Panc1 (cell line): ENCODE measurements at regions not wholly inside any gene's neighbourhood (a gene's known extent, or its start where the extent isn't known, plus 50 kb on each side); places are given as distances from the start of the nearest gene placed in this dataset.

Experiments
- ATAC-seq: fragments of 200-7000 bp; cut with Tn5 transposase; 2 replicates; pipeline ENCODE4 v1.9.1; 2020; ENCODE audit warnings: mild to moderate bottlenecking, moderate library complexity
- BruUV-seq: library from RNA; stranded (reverse); fragments of 400-500 nt; replicated peaks from 2 replicates; lab custom pipeline; 2021; lab: Mats Ljungman, UMichigan
- CTCF ChIA-PET: fragments of 300-600 bp; sonication (Branson Sonifier 250); formaldehyde crosslinking; loops from one replicate; lab custom pipeline; 2022; ENCODE audit warnings: antibody characterized with exemption; lab: Charles Lee
- POLR2A ChIA-PET: fragments of 300-600 bp; sonication (Branson Sonifier 250); formaldehyde crosslinking; loops from one replicate; lab custom pipeline; 2022; ENCODE audit warnings: antibody characterized with exemption; lab: Charles Lee
- DNase-seq: peaks from one replicate; pipeline ENCODE4 v3.0.0-alpha.2; 2010; ENCODE audit warnings: low read depth, low spot score
- H3K27ac ChIP-seq: 2 replicates; pipeline ENCODE4 v1.5.1; 2011; ENCODE audit warnings: mild to moderate bottlenecking, low read length, inconsistent platforms
- H3K27me3 ChIP-seq: fragments of 200-500 bp; sonication (Bioruptor generic); 2 replicates; pipeline ENCODE4 v1.6.0; 2014; ENCODE audit warnings: low read length, inconsistent platforms; ENCODE audit not compliant: control insufficient read depth, insufficient read depth
- H3K36me3 ChIP-seq: fragments of 200-500 bp; sonication (Bioruptor generic); 2 replicates; pipeline ENCODE4 v1.5.1; 2014; ENCODE audit warnings: inconsistent platforms, mild to moderate bottlenecking, low read length, moderate library complexity; ENCODE audit not compliant: control insufficient read depth, insufficient read depth
- H3K4me1 ChIP-seq: 2 replicates; pipeline ENCODE4 v1.5.1; 2011; ENCODE audit warnings: inconsistent platforms, mild to moderate bottlenecking, low read length, moderate library complexity; ENCODE audit not compliant: control insufficient read depth, insufficient read depth
- H3K4me3 ChIP-seq, 2 experiments: 2 replicates each; pipeline ENCODE4 v1.5.1; 2011 to 2012; ENCODE audit warnings: low read depth in 2 of 2, low read length in 2 of 2, mild to moderate bottlenecking in 2 of 2, inconsistent platforms in 1 of 2, moderate library complexity in 1 of 2
- H3K9me3 ChIP-seq: fragments of 200-500 bp; sonication (Bioruptor generic); 2 replicates; pipeline ENCODE4 v1.5.1; 2014; ENCODE audit warnings: low read depth, mild to moderate bottlenecking, inconsistent platforms, low read length, moderate library complexity; ENCODE audit not compliant: control insufficient read depth, insufficient read depth
- POLR2AphosphoS5 ChIP-seq: IDR thresholded peaks from 2 replicates; pipeline ENCODE4 v1.6.1; 2012; ENCODE audit warnings: mild to moderate bottlenecking, low read depth, low read length, moderate library complexity
- SIN3A ChIP-seq: IDR thresholded peaks from 2 replicates; pipeline ENCODE4 v1.6.1; 2012; ENCODE audit warnings: low read depth, mild to moderate bottlenecking, low read length, moderate library complexity, borderline replicate concordance; ENCODE audit not compliant: insufficient read depth
- TCF7L2 ChIP-seq: IDR thresholded peaks from 2 replicates; pipeline ENCODE4 v1.6.1; 2011; ENCODE audit warnings: mild to moderate bottlenecking, low read depth, low read length, inconsistent platforms
- in situ Hi-C: cut with HindIII; loops from 2 replicates; pipeline ENCODE4 v1.10.0; 2016; ENCODE audit warnings: low sequenced_read_pairs, low pct_unique_long_range_greater_than_20kb
- intact Hi-C: fragments of 100-400 bp; cut with micrococcal nuclease; formaldehyde crosslinking; loops from one replicate; pipeline ENCODE4 v1.10.0; 2022; ENCODE audit not compliant: unreplicated experiment
- TF ChIP-seq, protein P1 (sequence below): fragments of 450-650 bp; IDR thresholded peaks from 2 replicates; pipeline ENCODE4 v1.5.1; 2017; ENCODE audit warnings: mild to moderate bottlenecking
- TF ChIP-seq, protein P2 (sequence below), 2 experiments: IDR thresholded peaks; 2 replicates each; pipeline ENCODE4 v1.6.1; 2011 to 2012; ENCODE audit warnings: low read depth in 2 of 2, control low read depth in 1 of 2, low read length in 1 of 2, mild to moderate bottlenecking in 1 of 2, moderate library complexity in 1 of 2; ENCODE audit not compliant: insufficient read depth in 1 of 2

DNA sequence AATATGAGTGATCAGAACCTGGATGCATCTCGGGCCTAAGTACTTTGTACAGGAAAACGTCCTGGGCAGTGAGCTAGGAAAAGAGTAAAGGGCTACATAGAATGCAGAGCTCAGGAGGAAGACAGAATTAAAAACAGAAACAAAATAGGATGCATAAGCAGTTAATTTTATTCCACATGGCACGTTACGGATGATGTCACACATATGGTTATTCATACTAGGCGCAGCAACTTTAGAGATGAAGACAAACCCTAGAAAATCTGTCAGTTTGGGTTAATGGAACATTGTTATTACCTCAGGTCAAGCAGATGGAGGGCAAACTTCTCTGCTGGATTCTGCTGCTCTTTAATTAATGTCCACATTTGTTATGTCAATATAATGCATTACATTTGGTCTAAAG is 445.4 kb downstream of the ANXA1 start:
- Histone ChIP-seq H3K27me3 (no peaks in the 10 kb centered on the region), H3K27ac (no peak overlapping the region), H3K36me3 (no peaks in the 10 kb centered on the region), H3K4me3 (no peak overlapping the region), H3K9me3 (no peaks in the 10 kb centered on the region), H3K4me1 (no peaks in the 10 kb centered on the region)
- in situ Hi-C loops, result no loop called here
- TF ChIP-seq POLR2AphosphoS5 (no peak), TCF7L2 (no peak), SIN3A (no peak)
- TF ChIP-seq, protein P1, sequence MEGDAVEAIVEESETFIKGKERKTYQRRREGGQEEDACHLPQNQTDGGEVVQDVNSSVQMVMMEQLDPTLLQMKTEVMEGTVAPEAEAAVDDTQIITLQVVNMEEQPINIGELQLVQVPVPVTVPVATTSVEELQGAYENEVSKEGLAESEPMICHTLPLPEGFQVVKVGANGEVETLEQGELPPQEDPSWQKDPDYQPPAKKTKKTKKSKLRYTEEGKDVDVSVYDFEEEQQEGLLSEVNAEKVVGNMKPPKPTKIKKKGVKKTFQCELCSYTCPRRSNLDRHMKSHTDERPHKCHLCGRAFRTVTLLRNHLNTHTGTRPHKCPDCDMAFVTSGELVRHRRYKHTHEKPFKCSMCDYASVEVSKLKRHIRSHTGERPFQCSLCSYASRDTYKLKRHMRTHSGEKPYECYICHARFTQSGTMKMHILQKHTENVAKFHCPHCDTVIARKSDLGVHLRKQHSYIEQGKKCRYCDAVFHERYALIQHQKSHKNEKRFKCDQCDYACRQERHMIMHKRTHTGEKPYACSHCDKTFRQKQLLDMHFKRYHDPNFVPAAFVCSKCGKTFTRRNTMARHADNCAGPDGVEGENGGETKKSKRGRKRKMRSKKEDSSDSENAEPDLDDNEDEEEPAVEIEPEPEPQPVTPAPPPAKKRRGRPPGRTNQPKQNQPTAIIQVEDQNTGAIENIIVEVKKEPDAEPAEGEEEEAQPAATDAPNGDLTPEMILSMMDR, result no peak
- TF ChIP-seq, protein P2, sequence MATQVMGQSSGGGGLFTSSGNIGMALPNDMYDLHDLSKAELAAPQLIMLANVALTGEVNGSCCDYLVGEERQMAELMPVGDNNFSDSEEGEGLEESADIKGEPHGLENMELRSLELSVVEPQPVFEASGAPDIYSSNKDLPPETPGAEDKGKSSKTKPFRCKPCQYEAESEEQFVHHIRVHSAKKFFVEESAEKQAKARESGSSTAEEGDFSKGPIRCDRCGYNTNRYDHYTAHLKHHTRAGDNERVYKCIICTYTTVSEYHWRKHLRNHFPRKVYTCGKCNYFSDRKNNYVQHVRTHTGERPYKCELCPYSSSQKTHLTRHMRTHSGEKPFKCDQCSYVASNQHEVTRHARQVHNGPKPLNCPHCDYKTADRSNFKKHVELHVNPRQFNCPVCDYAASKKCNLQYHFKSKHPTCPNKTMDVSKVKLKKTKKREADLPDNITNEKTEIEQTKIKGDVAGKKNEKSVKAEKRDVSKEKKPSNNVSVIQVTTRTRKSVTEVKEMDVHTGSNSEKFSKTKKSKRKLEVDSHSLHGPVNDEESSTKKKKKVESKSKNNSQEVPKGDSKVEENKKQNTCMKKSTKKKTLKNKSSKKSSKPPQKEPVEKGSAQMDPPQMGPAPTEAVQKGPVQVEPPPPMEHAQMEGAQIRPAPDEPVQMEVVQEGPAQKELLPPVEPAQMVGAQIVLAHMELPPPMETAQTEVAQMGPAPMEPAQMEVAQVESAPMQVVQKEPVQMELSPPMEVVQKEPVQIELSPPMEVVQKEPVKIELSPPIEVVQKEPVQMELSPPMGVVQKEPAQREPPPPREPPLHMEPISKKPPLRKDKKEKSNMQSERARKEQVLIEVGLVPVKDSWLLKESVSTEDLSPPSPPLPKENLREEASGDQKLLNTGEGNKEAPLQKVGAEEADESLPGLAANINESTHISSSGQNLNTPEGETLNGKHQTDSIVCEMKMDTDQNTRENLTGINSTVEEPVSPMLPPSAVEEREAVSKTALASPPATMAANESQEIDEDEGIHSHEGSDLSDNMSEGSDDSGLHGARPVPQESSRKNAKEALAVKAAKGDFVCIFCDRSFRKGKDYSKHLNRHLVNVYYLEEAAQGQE (IDR thresholded peaks at IDR 0.05; ENCODE audit: insufficient read depth in 1 of 2, low read depth in 2 of 2, low read length in 1 of 2), result no peak
- intact Hi-C loops, result no loop called here
- POLR2A ChIA-PET, result no interaction called here
- ATAC-seq, result no peak
- CTCF ChIA-PET, result no interaction called here
- BruUV-seq, result no TSS peak
- no peak for DNase-seq

DNA sequence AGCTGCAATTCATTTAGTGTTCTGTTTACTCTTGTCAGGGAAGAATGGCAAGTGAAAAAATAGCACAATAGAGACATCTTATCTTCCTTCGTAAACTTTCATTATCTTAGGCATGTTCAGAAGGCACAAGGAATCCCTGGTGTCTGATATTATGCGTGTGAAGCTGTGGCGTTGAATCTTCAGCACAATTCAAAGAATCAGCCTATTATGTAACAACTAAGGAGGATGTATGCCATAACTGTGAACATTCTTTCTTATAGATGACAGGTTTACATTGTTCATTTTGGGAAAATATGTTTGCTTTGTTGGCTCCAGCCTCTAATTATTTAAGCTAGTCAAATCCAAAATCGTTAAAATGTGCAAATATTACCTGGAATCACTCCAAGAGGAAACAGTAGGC is 446.1 kb downstream of the ANXA1 start:
- no TSS peak for BruUV-seq
- Histone ChIP-seq H3K36me3 (no peaks in the 10 kb centered on the region), H3K27me3 (no peaks in the 10 kb centered on the region), H3K4me3 (no peak overlapping the region), H3K27ac (no peak overlapping the region), H3K9me3 (no peaks in the 10 kb centered on the region), H3K4me1 (no peaks in the 10 kb centered on the region)
- TF ChIP-seq POLR2AphosphoS5 (no peak), TCF7L2 (no peak), SIN3A (no peak)
- TF ChIP-seq, protein P2 (IDR thresholded peaks at IDR 0.05; ENCODE audit: insufficient read depth in 1 of 2, low read depth in 2 of 2, low read length in 1 of 2), result no peak
- TF ChIP-seq, protein P1, result no peak
- ChIA-PET POLR2A (no interaction called here), CTCF (no interaction called here)
- ATAC-seq, result no peak
- DNase-seq, result no peak
- intact Hi-C loops, result no loop called here
- in situ Hi-C loops, result no loop called here
